Iris pigment epithelial cell (primary cell): ENCODE measurements at regions not wholly inside any gene's neighbourhood (a gene's known extent, or its start where the extent isn't known, plus 50 kb on each side); places are given as distances from the start of the nearest gene placed in this dataset.

Source experiments
- DNase-seq: peaks from one replicate; pipeline ENCODE4 v3.0.0-alpha.2; 2011; ENCODE audit warnings: low read depth

- no peak for DNase-seq
Measured at GRCh38 chr5:39800042-39800601, 375.3 kb upstream of the DAB2 start.

GRCh38 chr5:39799242-39799641, 374.5 kb upstream of the DAB2 start:
- no peak for DNase-seq

GRCh38 chr5:39794513-39795210, 369.9 kb upstream of the DAB2 start:
- DNase-seq: peak; percentile 52

GRCh38 chr5:39785410-39785809, 360.6 kb upstream of the DAB2 start:
- DNase-seq: no peak

- peak; percentile 21 for DNase-seq
Measured at GRCh38 chr5:39783756-39784421, 359.1 kb upstream of the DAB2 start.

GRCh38 chr5:39780347-39780746, 355.6 kb upstream of the DAB2 start:
- DNase-seq: peak; percentile 53

GRCh38 chr5:39779831-39780230, 355.1 kb upstream of the DAB2 start:
- DNase-seq: no peak

GRCh38 chr5:39775797-39776365, 351.1 kb upstream of the DAB2 start:
- DNase-seq: no peak

- peak; percentile 94 for DNase-seq
Measured at GRCh38 chr5:39775086-39775796, 350.5 kb upstream of the DAB2 start.

- no peak for DNase-seq
Measured at GRCh38 chr5:39774605-39775004, 349.8 kb upstream of the DAB2 start.

GRCh38 chr5:39772307-39772706, 347.5 kb upstream of the DAB2 start:
- DNase-seq: no peak

- no peak for DNase-seq
Measured at GRCh38 chr5:39767916-39768315, 343.1 kb upstream of the DAB2 start.

- DNase-seq: peak; percentile 78
Measured at GRCh38 chr5:39765366-39765765, 340.6 kb upstream of the DAB2 start.

GRCh38 chr5:39762761-39763160, 338.0 kb upstream of the DAB2 start:
- DNase-seq: no peak

- DNase-seq: no peak
Measured at GRCh38 chr5:39761199-39761950, 336.6 kb upstream of the DAB2 start.

GRCh38 chr5:39760385-39761198, 335.8 kb upstream of the DAB2 start:
- DNase-seq: peak; percentile 99

GRCh38 chr5:39759701-39760100, 334.9 kb upstream of the DAB2 start:
- peak; percentile 40 for DNase-seq

GRCh38 chr5:39758426-39758825, 333.6 kb upstream of the DAB2 start:
- no peak for DNase-seq

- DNase-seq: peak; percentile 74
Measured at GRCh38 chr5:39757131-39757530, 332.4 kb upstream of the DAB2 start.

GRCh38 chr5:39755986-39756385, 331.2 kb upstream of the DAB2 start:
- DNase-seq: peak; percentile 97

- peak; percentile 67 for DNase-seq
Measured at GRCh38 chr5:39755452-39755851, 330.7 kb upstream of the DAB2 start.
